ENCODE measurements at regions not wholly inside any gene's neighbourhood (a gene's known extent, or its start where the extent isn't known, plus 50 kb on each side); places are given as distances from the start of the nearest gene placed in this dataset.
"Not testable (repeated sequence)": the region's sequence is repeated elsewhere in the genome, so short reads cannot be mapped to it uniquely, and the experiment has no call there.

DNA sequence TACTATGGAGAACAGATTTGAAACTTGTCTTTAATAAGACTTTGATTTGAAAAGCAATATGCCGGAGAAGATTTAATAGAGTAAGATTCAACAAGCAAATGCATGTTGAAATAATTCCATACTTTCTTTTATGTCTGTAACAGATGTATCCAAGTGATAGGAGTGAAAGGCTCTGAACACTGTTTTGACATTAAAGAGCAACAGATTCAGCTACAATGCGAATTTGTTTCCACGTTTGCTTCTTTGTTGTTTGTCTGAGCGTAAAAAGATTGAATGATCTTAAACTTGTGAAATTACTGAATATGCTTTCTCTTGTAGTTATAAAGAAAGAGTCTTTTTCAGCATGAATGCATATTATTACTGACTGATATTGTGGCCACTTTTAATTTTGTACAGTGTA is 2612.9 kb downstream of the PCDH9 start:
- intact Hi-C loops (cut with DNase I): no loop called here
- no peak overlapping the region for H3K27ac ChIP-seq (ENCODE audit: low read length)
- no peak for ATAC-seq
- no peaks in the 10 kb centered on the region for H3K9me3 ChIP-seq (ENCODE audit: control insufficient read depth, low read length)
- no peak for DNase-seq
- H3K27me3 ChIP-seq (ENCODE audit: control insufficient read depth, insufficient read depth): no peaks in the 10 kb centered on the region
- WGBS: 91% methylated on average over 4 of the region's 4 CpGs
- H3K4me3 ChIP-seq (ENCODE audit: low read length): no peak overlapping the region
- no peaks in the 10 kb centered on the region for H3K4me1 ChIP-seq (ENCODE audit: control insufficient read depth, insufficient read depth, low read length)

DNA sequence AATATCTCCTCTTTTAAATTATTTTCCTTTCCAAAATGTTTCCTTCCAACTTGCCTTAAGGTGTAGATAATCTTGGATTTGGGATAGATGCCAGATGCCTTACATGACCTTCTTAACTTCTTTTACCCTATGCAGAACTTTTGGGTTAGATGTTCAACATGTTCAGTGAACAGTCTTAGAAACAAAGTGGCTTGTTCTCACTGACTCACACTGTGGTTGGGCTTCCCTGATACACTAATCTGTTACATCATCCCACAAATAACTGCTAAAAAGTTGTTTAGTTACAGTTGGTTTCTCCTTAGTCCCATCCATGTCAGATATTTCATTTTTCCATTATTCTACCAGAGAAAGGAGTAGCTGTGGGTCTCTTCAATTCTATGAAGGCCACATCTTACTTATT is 2638.2 kb downstream of the PCDH9 start:
- no peak for DNase-seq

DNA sequence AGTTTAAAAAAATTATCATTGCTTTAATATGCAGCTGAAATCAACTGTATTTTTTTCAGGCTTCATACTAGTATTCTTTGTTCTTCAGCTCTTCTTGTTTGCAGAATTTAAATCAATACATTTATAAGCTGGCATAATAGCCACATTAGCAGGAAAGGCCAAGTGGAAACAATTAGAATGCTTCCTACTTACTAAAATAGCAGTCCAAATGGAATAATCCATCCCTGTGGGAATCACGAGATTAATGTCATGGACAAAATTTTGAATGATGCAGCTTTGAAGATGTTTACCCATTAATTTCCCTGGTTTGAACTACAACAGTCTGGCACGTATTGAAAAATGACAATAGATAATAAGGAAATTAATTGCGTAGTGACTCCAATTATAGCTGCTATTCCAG is 2650.8 kb downstream of the PCDH9 start:
- Histone ChIP-seq H3K4me3 (ENCODE audit: low read length) (no peak overlapping the region), H3K4me1 (ENCODE audit: control insufficient read depth, insufficient read depth, low read length) (no peaks in the 10 kb centered on the region), H3K27me3 (ENCODE audit: control insufficient read depth, insufficient read depth) (no peaks in the 10 kb centered on the region), H3K27ac (ENCODE audit: low read length) (no peak overlapping the region), H3K9me3 (ENCODE audit: control insufficient read depth, low read length) (no peaks in the 10 kb centered on the region)
- DNase-seq: no peak
- intact Hi-C loops (cut with DNase I): no loop called here
- ATAC-seq: no peak
- 69% methylated on average over 3 of the region's 3 CpGs for WGBS

More for the DNA sequence above, 2638.2 kb downstream of the PCDH9 start:
- no peaks in the 10 kb centered on the region for H3K4me1 ChIP-seq (ENCODE audit: control insufficient read depth, insufficient read depth, low read length)
- no peak for ATAC-seq
- intact Hi-C loops (cut with DNase I): no loop called here
- H3K4me3 ChIP-seq (ENCODE audit: low read length): no peak overlapping the region
- H3K27me3 ChIP-seq (ENCODE audit: control insufficient read depth, insufficient read depth): no peaks in the 10 kb centered on the region
- H3K9me3 ChIP-seq (ENCODE audit: control insufficient read depth, low read length): no peaks in the 10 kb centered on the region
- H3K27ac ChIP-seq (ENCODE audit: low read length): no peak overlapping the region

DNA sequence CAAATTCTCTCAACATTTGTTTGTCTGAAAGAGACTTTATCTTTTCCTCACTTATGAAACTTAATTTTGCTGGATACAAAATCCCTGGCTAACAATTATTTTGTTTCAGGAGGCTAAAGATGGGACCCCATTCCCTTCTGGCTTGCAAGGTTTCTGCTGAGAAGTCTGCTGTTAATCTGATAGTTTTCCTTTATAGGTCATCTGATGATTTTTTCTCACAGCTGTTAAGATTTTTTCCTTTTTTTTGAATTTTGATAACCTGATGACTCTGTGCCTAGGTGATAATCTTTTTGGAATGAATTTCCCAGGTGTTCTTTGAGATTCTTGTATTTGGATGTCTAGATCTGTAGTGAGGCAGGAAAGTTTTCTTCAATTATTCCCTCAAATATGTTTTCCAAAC is 2661.4 kb downstream of the PCDH9 start:
- DNase-seq (no peak), ATAC-seq (no peak)
- intact Hi-C loops (cut with DNase I): no loop called here
- Histone ChIP-seq H3K4me3 (ENCODE audit: low read length) (no peak overlapping the region), H3K4me1 (ENCODE audit: control insufficient read depth, insufficient read depth, low read length) (no peaks in the 10 kb centered on the region), H3K27me3 (ENCODE audit: control insufficient read depth, insufficient read depth) (no peaks in the 10 kb centered on the region), H3K9me3 (ENCODE audit: control insufficient read depth, low read length) (no peaks in the 10 kb centered on the region), H3K27ac (ENCODE audit: low read length) (no peak overlapping the region)

DNA sequence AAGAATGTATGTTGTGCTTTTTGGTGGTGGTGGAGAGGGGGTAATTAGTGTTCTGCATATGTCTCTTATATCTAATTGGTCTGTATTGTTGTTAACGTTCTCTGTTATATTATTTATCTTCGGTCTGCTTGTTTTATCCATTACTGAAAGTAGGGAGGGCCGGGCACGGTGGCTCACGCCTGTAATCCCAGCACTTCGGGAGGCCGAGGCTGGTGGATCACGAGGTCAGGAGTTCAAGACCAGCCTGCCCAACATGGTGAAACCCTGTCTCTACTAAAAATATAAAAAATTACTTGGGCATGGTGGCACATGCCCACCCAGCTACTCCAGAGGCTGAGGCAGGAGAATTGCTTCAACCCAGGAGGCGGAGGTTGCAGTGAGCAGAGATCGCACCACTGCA is 2672.1 kb downstream of the PCDH9 start:
- DNase-seq: peak in 1 of 3 donors; percentile 14
- not testable (repeated sequence) for H3K27me3 ChIP-seq (ENCODE audit: control insufficient read depth, insufficient read depth); H3K27ac ChIP-seq (ENCODE audit: low read length); H3K9me3 ChIP-seq (ENCODE audit: control insufficient read depth, low read length); ATAC-seq; H3K4me1 ChIP-seq (ENCODE audit: control insufficient read depth, insufficient read depth, low read length); H3K4me3 ChIP-seq (ENCODE audit: low read length)
- intact Hi-C loops (cut with DNase I): loop anchor here in 1 of 4 donors (5.0 kb wide), 1 partner anchor 39 kb away; no protein-coding TSS in a partner anchor
- WGBS: 95% methylated on average over 10 of the region's 10 CpGs

DNA sequence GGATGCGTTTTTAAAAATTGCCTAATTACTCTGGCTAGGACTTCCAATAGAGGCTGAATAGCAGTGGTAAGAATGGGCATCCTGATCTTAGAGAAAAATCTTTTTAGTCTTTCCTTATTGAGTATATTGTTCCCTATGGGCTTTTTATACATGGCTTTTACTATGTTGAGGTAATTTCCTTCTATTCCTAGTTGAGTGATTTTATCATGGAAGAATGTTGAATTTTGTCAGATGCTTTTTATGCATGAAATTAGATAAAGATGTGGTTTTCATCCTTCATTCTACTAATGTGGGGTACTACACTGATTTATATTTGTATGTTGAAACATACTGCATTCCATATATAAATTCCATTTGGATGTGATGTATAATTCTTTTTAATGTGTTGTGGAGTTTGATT is 2673.8 kb downstream of the PCDH9 start:
- intact Hi-C loops (cut with DNase I): loop anchor here in 1 of 4 donors (5.0 kb wide), 1 partner anchor 41 kb away; no protein-coding TSS in a partner anchor
- DNase-seq: no peak
- Histone ChIP-seq H3K27me3 (ENCODE audit: control insufficient read depth, insufficient read depth) (no peaks in the 10 kb centered on the region), H3K27ac (ENCODE audit: low read length) (no peak overlapping the region), H3K4me1 (ENCODE audit: control insufficient read depth, insufficient read depth, low read length) (no peaks in the 10 kb centered on the region), H3K9me3 (ENCODE audit: control insufficient read depth, low read length) (no peaks in the 10 kb centered on the region), H3K4me3 (ENCODE audit: low read length) (no peak overlapping the region)
- 59% methylated on average over 1 of the region's 1 CpG for WGBS
- ATAC-seq: no peak

DNA sequence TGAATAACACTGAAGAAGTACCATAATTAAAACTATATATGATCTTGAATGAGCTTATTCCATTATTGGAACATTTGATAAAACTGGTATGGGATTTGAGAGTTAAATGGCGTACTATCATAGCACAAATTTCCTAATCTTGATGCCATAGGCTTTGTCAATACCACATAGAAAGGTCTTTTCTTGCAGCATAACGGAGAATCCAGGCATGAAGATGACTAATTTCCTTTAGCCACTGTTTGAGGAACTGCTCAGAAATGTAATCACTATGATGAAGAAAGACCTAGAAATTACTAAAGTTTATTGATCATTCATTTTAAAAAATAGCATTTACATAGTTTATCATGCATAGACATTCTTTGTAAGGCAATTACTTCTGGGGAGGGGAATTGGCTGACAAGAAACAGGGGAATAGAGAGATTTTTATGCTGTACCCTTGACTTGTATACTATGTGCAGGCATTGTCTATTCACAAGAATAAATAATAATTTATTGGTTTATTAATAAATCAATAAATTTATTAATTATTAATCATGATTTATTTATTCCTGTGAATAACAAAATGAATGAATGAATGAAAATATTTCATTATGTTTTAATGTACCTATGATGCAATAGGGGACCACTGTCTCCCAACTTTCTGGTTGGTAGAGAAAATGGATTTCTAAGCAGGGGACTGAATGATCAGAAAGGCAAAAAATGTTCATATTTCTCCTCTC is 2676.6 kb downstream of the PCDH9 start:
- no peak overlapping the region for H3K27ac ChIP-seq (ENCODE audit: low read length)
- no peaks in the 10 kb centered on the region for H3K4me1 ChIP-seq (ENCODE audit: control insufficient read depth, insufficient read depth, low read length)
- WGBS: 74% methylated on average over 2 of the region's 2 CpGs
- H3K4me3 ChIP-seq (ENCODE audit: low read length): no peak overlapping the region
- no peaks in the 10 kb centered on the region for H3K9me3 ChIP-seq (ENCODE audit: control insufficient read depth, low read length)
- DNase-seq (no peak), ATAC-seq (no peak)
- no peaks in the 10 kb centered on the region for H3K27me3 ChIP-seq (ENCODE audit: control insufficient read depth, insufficient read depth)
- intact Hi-C loops (cut with DNase I): no loop called here

DNA sequence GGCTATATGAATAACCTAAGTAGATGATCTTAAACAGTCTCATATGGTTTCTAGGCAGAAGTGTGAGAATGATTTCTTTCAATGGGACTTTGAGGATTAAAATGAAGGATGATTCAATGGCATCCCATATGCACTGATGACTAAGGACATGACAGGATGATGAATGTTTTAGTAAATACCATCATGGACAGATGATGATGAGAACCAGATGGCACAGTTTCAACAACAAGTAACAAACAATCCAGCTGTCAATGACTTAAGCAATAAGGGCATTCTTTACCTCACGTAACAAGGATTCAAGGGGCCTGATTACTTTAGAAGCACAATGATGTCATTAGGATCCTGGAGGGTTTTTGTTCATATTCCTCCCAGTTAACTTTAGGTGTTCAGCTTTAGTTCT is 2678.4 kb downstream of the PCDH9 start:
- H3K4me1 ChIP-seq (ENCODE audit: control insufficient read depth, insufficient read depth, low read length): no peaks in the 10 kb centered on the region
- H3K4me3 ChIP-seq (ENCODE audit: low read length): no peak overlapping the region
- DNase-seq (no peak), ATAC-seq (no peak)
- WGBS: 74% methylated on average over 1 of the region's 1 CpG
- no peaks in the 10 kb centered on the region for H3K27me3 ChIP-seq (ENCODE audit: control insufficient read depth, insufficient read depth)
- H3K27ac ChIP-seq (ENCODE audit: low read length): no peak overlapping the region
- no peaks in the 10 kb centered on the region for H3K9me3 ChIP-seq (ENCODE audit: control insufficient read depth, low read length)
- intact Hi-C loops (cut with DNase I): no loop called here

DNA sequence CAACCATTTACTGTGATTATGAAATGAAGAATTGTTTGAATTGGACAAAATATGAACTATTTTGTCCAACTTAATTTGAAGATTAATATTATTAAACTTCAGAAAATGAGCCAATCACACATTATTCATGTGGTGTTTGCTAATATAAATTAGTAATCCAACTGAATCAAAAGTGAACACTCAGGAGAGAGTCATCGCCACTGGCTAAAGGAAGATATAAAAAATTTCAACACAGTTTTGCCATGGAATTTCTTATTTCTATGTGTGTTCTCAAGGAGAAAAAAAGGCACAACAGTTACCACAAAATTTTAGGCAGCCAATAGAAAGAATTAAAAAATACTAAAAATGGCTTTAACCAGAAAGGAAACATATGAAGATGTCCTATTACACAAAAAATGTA is 2683.8 kb downstream of the PCDH9 start:
- no peak for DNase-seq
- Histone ChIP-seq H3K9me3 (ENCODE audit: control insufficient read depth, low read length) (no peaks in the 10 kb centered on the region), H3K4me1 (ENCODE audit: control insufficient read depth, insufficient read depth, low read length) (no peaks in the 10 kb centered on the region), H3K4me3 (ENCODE audit: low read length) (no peak overlapping the region), H3K27ac (ENCODE audit: low read length) (no peak overlapping the region), H3K27me3 (ENCODE audit: control insufficient read depth, insufficient read depth) (no peaks in the 10 kb centered on the region)
- intact Hi-C loops (cut with DNase I): no loop called here
- no peak for ATAC-seq
- 91% methylated on average over 1 of the region's 1 CpG for WGBS

DNA sequence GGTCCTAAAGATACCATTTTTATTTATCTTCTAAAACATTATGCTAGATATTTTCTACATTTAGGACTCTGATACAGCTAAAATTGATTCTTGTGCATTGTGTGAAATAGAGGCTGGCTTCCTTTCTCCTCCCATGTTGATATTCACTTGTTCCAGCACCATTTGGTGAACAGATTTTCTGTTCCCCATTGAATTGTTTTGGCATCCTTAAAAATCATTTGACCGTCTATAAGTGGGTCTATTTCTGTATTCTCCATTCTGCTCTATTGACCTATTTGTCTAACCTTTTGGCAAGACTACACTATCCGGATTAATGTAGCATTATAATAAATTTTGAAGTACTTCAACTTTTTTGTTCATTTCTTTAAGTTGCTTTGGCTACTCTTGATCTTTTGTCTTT is 2689.2 kb downstream of the PCDH9 start:
- Histone ChIP-seq H3K27ac (ENCODE audit: low read length) (no peak overlapping the region), H3K27me3 (ENCODE audit: control insufficient read depth, insufficient read depth) (no peaks in the 10 kb centered on the region), H3K4me3 (ENCODE audit: low read length) (no peak overlapping the region), H3K4me1 (ENCODE audit: control insufficient read depth, insufficient read depth, low read length) (no peaks in the 10 kb centered on the region), H3K9me3 (ENCODE audit: control insufficient read depth, low read length) (no peaks in the 10 kb centered on the region)
- DNase-seq (no peak), ATAC-seq (no peak)
- WGBS: 44% methylated on average over 2 of the region's 2 CpGs
- intact Hi-C loops (cut with DNase I): no loop called here

DNA sequence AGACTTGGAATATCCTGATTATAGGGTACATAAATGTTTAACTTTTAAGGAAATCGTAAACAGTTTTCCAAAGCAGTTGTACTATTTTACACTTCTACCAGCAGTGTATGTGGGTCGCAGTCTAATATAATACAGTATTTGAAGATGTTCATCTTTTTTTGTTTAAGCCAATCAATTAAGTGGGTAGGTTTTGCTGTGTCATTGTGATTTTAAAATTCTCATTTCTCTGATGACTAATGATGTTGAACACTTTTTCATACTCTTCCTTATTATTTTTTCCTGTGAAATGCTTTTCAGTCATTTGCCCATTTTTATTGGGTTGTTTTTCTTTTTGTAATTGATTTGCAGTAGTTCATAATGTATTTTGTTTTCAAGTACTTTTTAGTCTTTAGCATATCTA is 2689.7 kb downstream of the PCDH9 start:
- DNase-seq: no peak
- intact Hi-C loops (cut with DNase I): no loop called here
- WGBS: 98% methylated on average over 2 of the region's 2 CpGs
- no peak overlapping the region for H3K27ac ChIP-seq (ENCODE audit: low read length)
- no peaks in the 10 kb centered on the region for H3K9me3 ChIP-seq (ENCODE audit: control insufficient read depth, low read length)
- no peak overlapping the region for H3K4me3 ChIP-seq (ENCODE audit: low read length)
- no peaks in the 10 kb centered on the region for H3K4me1 ChIP-seq (ENCODE audit: control insufficient read depth, insufficient read depth, low read length)
- no peak for ATAC-seq
- no peaks in the 10 kb centered on the region for H3K27me3 ChIP-seq (ENCODE audit: control insufficient read depth, insufficient read depth)

DNA sequence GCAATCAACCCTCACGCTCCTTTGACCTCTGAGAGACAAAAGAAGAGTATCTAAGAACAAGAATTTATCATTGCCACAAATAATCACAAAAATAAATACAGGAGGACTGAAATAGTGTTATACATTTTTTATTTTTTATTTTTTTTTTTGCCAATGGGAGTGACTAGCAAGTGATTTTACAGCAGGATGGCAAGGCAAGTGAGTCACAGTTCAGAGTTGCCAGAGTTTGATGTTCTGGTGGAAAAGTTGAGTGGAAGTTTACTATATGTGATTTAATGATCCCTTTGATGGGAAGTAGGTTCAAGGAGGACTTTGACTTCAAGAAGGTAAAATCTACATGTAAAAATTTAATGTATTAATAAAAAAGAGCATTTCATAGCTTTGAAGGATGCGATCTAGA is 2691.4 kb downstream of the PCDH9 start:
- no peaks in the 10 kb centered on the region for H3K9me3 ChIP-seq (ENCODE audit: control insufficient read depth, low read length)
- no peak overlapping the region for H3K27ac ChIP-seq (ENCODE audit: low read length)
- WGBS: 97% methylated on average over 2 of the region's 2 CpGs
- intact Hi-C loops (cut with DNase I): no loop called here
- no peaks in the 10 kb centered on the region for H3K27me3 ChIP-seq (ENCODE audit: control insufficient read depth, insufficient read depth)
- ATAC-seq (no peak), DNase-seq (no peak)
- H3K4me1 ChIP-seq (ENCODE audit: control insufficient read depth, insufficient read depth, low read length): no peaks in the 10 kb centered on the region
- no peak overlapping the region for H3K4me3 ChIP-seq (ENCODE audit: low read length)
